Astrocyte of the cerebellum (primary cell): ENCODE measurements at regions not wholly inside any gene's neighbourhood (a gene's known extent, or its start where the extent isn't known, plus 50 kb on each side); places are given as distances from the start of the nearest gene placed in this dataset.

ENCODE experiments used
- DNase-seq: peaks from one replicate; pipeline ENCODE4 v3.0.0-alpha.2; 2011; ENCODE audit warnings: low read depth
- H3K4me3 ChIP-seq: 2 replicates; pipeline ENCODE4 v1.5.1; 2011; ENCODE audit warnings: mild to moderate bottlenecking, low read depth, low read length, moderate library complexity
- CTCF ChIP-seq: IDR thresholded peaks from 2 replicates; pipeline ENCODE4 v1.5.1; 2012; ENCODE audit warnings: low read length, low read depth, moderate library complexity, mild to moderate bottlenecking; ENCODE audit errors: missing control alignments
- in situ Hi-C: cut with HindIII; loops from 2 replicates; pipeline ENCODE4 v1.10.0; 2017; ENCODE audit warnings: low sequenced_read_pairs

GRCh38 chr14:104299993-104300761 is 161.8 kb downstream of the KIF26A start:
- H3K4me3 ChIP-seq: no peak overlapping the region
- no peak for DNase-seq
- no peak for TF ChIP-seq CTCF
- in situ Hi-C loops: no loop called here

GRCh38 chr14:104301731-104302460 is 163.5 kb downstream of the KIF26A start:
- in situ Hi-C loops: no loop called here
- no peak overlapping the region for H3K4me3 ChIP-seq
- no peak for DNase-seq
- TF ChIP-seq CTCF: no peak

- no peak for DNase-seq
- no peak overlapping the region for H3K4me3 ChIP-seq
- in situ Hi-C loops: no loop called here
- TF ChIP-seq CTCF: no peak
These were observed 164.5 kb downstream of the KIF26A start for GRCh38 chr14:104302794-104303405.

- in situ Hi-C loops: no loop called here
- no peak overlapping the region for H3K4me3 ChIP-seq
- no peak for DNase-seq
- no peak for TF ChIP-seq CTCF
These were observed 165.5 kb downstream of the KIF26A start for GRCh38 chr14:104303705-104304425.

- no peak for DNase-seq
- H3K4me3 ChIP-seq: no peak overlapping the region
- in situ Hi-C loops: no loop called here
- no peak for TF ChIP-seq CTCF
These were observed 166.3 kb downstream of the KIF26A start for GRCh38 chr14:104304451-104305351.
